KG1 (cell line): ENCODE measurements at regions not wholly inside any gene's neighbourhood (a gene's known extent, or its start where the extent isn't known, plus 50 kb on each side); places are given as distances from the start of the nearest gene placed in this dataset.
"Not testable (repeated sequence)": the region's sequence is repeated elsewhere in the genome, so short reads cannot be mapped to it uniquely, and the experiment has no call there.

Experiments used
- DNase-seq: peaks from one replicate; lab custom pipeline; 2025; lab: John Stamatoyannopoulos, UW

- DNase-seq, result not testable (repeated sequence)
Measured at GRCh38 chr15:84152381-84152979, 83.1 kb upstream of the GOLGA6L4 start.

GRCh38 chr15:84153655-84154140 lies 81.9 kb upstream of the GOLGA6L4 start:
- not testable (repeated sequence) for DNase-seq

- not testable (repeated sequence) for DNase-seq
Measured at GRCh38 chr15:84154314-84154713, 81.3 kb upstream of the GOLGA6L4 start.

GRCh38 chr15:84154787-84155186 lies 80.8 kb upstream of the GOLGA6L4 start:
- DNase-seq, result not testable (repeated sequence)

- DNase-seq, result not testable (repeated sequence)
Measured at GRCh38 chr15:84155792-84156587, 79.6 kb upstream of the GOLGA6L4 start.

GRCh38 chr15:84156588-84156840 lies 79.1 kb upstream of the GOLGA6L4 start:
- DNase-seq, result not testable (repeated sequence)

GRCh38 chr15:84157056-84157632 lies 78.4 kb upstream of the GOLGA6L4 start:
- not testable (repeated sequence) for DNase-seq

- not testable (repeated sequence) for DNase-seq
Measured at GRCh38 chr15:84157857-84158256, 77.7 kb upstream of the GOLGA6L4 start.

- DNase-seq, result not testable (repeated sequence)
Measured at GRCh38 chr15:84159346-84160269, 76.0 kb upstream of the GOLGA6L4 start.

- DNase-seq, result not testable (repeated sequence)
Measured at GRCh38 chr15:84164423-84165292, 70.9 kb upstream of the GOLGA6L4 start.

- DNase-seq, result not testable (repeated sequence)
Measured at GRCh38 chr15:84170029-84170428, 65.5 kb upstream of the GOLGA6L4 start.

- not testable (repeated sequence) for DNase-seq
Measured at GRCh38 chr15:84173231-84173610, 62.4 kb upstream of the GOLGA6L4 start.
